ENCODE measurements at regions not wholly inside any gene's neighbourhood (a gene's known extent, or its start where the extent isn't known, plus 50 kb on each side); places are given as distances from the start of the nearest gene placed in this dataset.

- Histone ChIP-seq H3K4me3 (no peak overlapping the region), H3K27ac (no peak overlapping the region), H3K27me3 (no peaks in the 10 kb centered on the region), H3K36me3 (no peaks in the 10 kb centered on the region), H3K9ac (ENCODE audit: low read depth in 2 of 2, low read length in 2 of 2) (no peak overlapping the region), H3K9me3 (no peaks in the 10 kb centered on the region), H3K4me1 (no peaks in the 10 kb centered on the region)
- TF ChIP-seq CTCF (IDR thresholded peaks at IDR 0.05): no peak
- intact Hi-C loops (cut with DNase I): no loop called here
- DNase-seq: no peak
Measured at GRCh38 chr14:104471114-104471513, 108.5 kb upstream of the C14orf180 start.

GRCh38 chr14:104472073-104472472 is 107.5 kb upstream of the C14orf180 start:
- Histone ChIP-seq H3K36me3 (no peaks in the 10 kb centered on the region), H3K9me3 (no peaks in the 10 kb centered on the region), H3K27ac (no peak overlapping the region), H3K4me1 (no peaks in the 10 kb centered on the region), H3K4me3 (no peak overlapping the region), H3K27me3 (no peaks in the 10 kb centered on the region), H3K9ac (ENCODE audit: low read depth in 2 of 2, low read length in 2 of 2) (no peak overlapping the region)
- DNase-seq: no peak
- no peak for TF ChIP-seq CTCF (IDR thresholded peaks at IDR 0.05)
- intact Hi-C loops (cut with DNase I): no loop called here

- no peaks in the 10 kb centered on the region for H3K9me3 ChIP-seq
- intact Hi-C loops (cut with DNase I): no loop called here
- H3K36me3 ChIP-seq: no peaks in the 10 kb centered on the region
- no peak for TF ChIP-seq CTCF (IDR thresholded peaks at IDR 0.05)
- H3K9ac ChIP-seq (ENCODE audit: low read depth in 2 of 2, low read length in 2 of 2): no peak overlapping the region
- DNase-seq: no peak
- H3K27me3 ChIP-seq: no peaks in the 10 kb centered on the region
- H3K4me3 ChIP-seq: no peak overlapping the region
- no peak overlapping the region for H3K27ac ChIP-seq
- H3K4me1 ChIP-seq: no peaks in the 10 kb centered on the region
Measured at GRCh38 chr14:104472536-104473243, 106.9 kb upstream of the C14orf180 start.

GRCh38 chr14:104473244-104473565 is 106.4 kb upstream of the C14orf180 start:
- no peak overlapping the region for H3K4me3 ChIP-seq
- no peaks in the 10 kb centered on the region for H3K27me3 ChIP-seq
- no peak for DNase-seq
- H3K4me1 ChIP-seq: no peaks in the 10 kb centered on the region
- H3K9me3 ChIP-seq: no peaks in the 10 kb centered on the region
- H3K36me3 ChIP-seq: no peaks in the 10 kb centered on the region
- H3K9ac ChIP-seq (ENCODE audit: low read depth in 2 of 2, low read length in 2 of 2): no peak overlapping the region
- intact Hi-C loops (cut with DNase I): no loop called here
- H3K27ac ChIP-seq: no peak overlapping the region
- no peak for TF ChIP-seq CTCF (IDR thresholded peaks at IDR 0.05)

- no peak for TF ChIP-seq CTCF (IDR thresholded peaks at IDR 0.05)
- intact Hi-C loops (cut with DNase I): no loop called here
- H3K4me1 ChIP-seq: no peaks in the 10 kb centered on the region
- H3K27ac ChIP-seq: no peak overlapping the region
- no peak for DNase-seq
- H3K9me3 ChIP-seq: no peaks in the 10 kb centered on the region
- H3K4me3 ChIP-seq: no peak overlapping the region
- no peaks in the 10 kb centered on the region for H3K36me3 ChIP-seq
- H3K27me3 ChIP-seq: no peaks in the 10 kb centered on the region
- no peak overlapping the region for H3K9ac ChIP-seq (ENCODE audit: low read depth in 2 of 2, low read length in 2 of 2)
Measured at GRCh38 chr14:104473649-104474494, 105.7 kb upstream of the C14orf180 start.
